ENCODE measurements at regions not wholly inside any gene's neighbourhood (a gene's known extent, or its start where the extent isn't known, plus 50 kb on each side); places are given as distances from the start of the nearest gene placed in this dataset.
"Not testable (repeated sequence)": the region's sequence is repeated elsewhere in the genome, so short reads cannot be mapped to it uniquely, and the experiment has no call there.

GRCh38 chr19:14299224-14299827 lies 81.9 kb upstream of the ADGRE5 start:
- TF ChIP-seq EZH2 (IDR thresholded peaks at IDR 0.05); POLR2AphosphoS5 (IDR thresholded peaks at IDR 0.05; ENCODE audit: borderline replicate concordance, low read depth, low read length); FOXP2 (optimal IDR thresholded peaks at IDR 0.05; ENCODE audit: control extremely low read depth, extremely low read length, insufficient read depth): not testable (repeated sequence)

Measured in SK-N-MC (cell line).